AG10803 (cell line): ENCODE measurements at regions not wholly inside any gene's neighbourhood (a gene's known extent, or its start where the extent isn't known, plus 50 kb on each side); places are given as distances from the start of the nearest gene placed in this dataset.
"Not testable (repeated sequence)": the region's sequence is repeated elsewhere in the genome, so short reads cannot be mapped to it uniquely, and the experiment has no call there.

Experiments used
- DNase-seq: peaks from one replicate; pipeline ENCODE4 v3.0.0; 2010; ENCODE audit warnings: low read depth
- H3K4me3 ChIP-seq: 2 replicates; pipeline ENCODE4 v1.5.1; 2011; ENCODE audit warnings: mild to moderate bottlenecking, low read length, control low read depth
- CTCF ChIP-seq: conservative IDR thresholded peaks from 2 replicates; pipeline ENCODE4 v1.5.1; 2011; ENCODE audit warnings: mild to moderate bottlenecking, low read length, control low read depth, inconsistent platforms

- H3K4me3 ChIP-seq = no peak overlapping the region
- no peak for TF ChIP-seq CTCF
- no peak for DNase-seq
These were observed 629.7 kb downstream of the CCDC85A start for GRCh38 chr2:56813490-56813889.

DNA sequence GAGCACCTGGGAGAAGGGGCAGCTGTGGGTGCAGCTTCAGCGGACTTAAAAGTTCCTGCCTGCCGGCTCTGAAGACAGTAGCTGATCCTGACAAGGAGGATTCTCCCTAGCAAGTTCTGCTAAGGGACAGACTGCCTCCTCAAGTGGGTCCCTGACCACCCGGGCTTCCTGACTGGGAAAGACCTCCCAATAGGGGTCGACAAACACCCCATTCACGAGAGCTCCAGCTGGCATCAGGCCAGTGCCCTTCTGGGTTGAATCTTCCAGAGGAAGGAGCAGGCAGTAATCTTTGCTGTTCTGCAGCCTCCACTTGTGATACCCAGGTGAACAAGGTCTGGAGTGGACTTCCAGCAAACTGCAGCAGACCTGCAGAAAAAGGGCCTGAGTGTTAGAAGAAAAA, 632.9 kb downstream of the CCDC85A start:
- no peak for TF ChIP-seq CTCF
- H3K4me3 ChIP-seq = no peak overlapping the region
- DNase-seq = no peak

- no peak for TF ChIP-seq CTCF
- DNase-seq = no peak
- no peak overlapping the region for H3K4me3 ChIP-seq
These were observed 648.0 kb downstream of the CCDC85A start for GRCh38 chr2:56831780-56832179.

- no peak overlapping the region for H3K4me3 ChIP-seq
- TF ChIP-seq CTCF = no peak
- no peak for DNase-seq
These were observed 650.9 kb downstream of the CCDC85A start for GRCh38 chr2:56834686-56835085.

- not testable (repeated sequence) for DNase-seq
These were observed 656.2 kb downstream of the CCDC85A start for GRCh38 chr2:56840009-56840408.

DNA sequence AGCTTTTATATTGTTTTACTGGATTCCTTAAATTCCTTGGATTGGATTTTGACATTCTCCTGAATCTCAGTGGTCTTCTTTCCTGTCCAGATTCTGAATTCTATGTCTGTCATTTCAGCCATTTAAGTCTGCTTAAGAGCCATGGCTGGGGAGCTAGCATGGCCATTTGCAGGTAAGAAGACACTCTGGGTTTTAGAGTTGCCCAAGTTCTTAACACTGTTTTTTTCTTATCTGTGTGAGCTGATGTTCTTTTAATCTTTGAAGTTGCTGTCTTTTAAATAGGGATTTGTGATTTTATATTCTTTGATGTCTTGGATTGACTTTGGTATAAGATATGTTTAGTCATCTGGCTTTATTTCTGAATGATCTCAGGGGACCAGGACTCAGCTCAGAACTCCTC, 677.2 kb downstream of the CCDC85A start:
- no peak for TF ChIP-seq CTCF
- no peak for DNase-seq

More at GRCh38 chr2:56840009-56840408, 656.2 kb downstream of the CCDC85A start:
- not testable (repeated sequence) for H3K4me3 ChIP-seq

DNA sequence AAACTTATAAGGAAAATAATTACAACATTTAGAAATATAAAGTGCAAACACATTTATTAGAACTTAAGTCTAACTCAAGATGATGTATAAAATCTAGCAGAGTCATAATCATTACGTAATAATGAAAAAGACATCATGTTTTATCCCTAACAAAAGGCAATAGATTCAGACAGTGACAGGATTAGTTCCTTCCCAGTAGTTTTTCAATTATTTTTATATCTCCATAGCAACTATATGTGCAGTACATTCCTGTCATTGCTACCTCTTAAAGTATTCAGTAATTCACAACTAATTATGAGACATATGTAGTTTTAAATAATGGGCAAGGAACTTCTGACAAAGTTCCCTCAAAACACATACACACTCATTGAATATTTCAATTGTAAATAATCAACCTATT, 687.9 kb downstream of the CCDC85A start:
- no peak overlapping the region for H3K4me3 ChIP-seq
- no peak for TF ChIP-seq CTCF
- DNase-seq = peak; percentile 37

More for the DNA sequence above, 677.2 kb downstream of the CCDC85A start:
- no peak overlapping the region for H3K4me3 ChIP-seq

DNA sequence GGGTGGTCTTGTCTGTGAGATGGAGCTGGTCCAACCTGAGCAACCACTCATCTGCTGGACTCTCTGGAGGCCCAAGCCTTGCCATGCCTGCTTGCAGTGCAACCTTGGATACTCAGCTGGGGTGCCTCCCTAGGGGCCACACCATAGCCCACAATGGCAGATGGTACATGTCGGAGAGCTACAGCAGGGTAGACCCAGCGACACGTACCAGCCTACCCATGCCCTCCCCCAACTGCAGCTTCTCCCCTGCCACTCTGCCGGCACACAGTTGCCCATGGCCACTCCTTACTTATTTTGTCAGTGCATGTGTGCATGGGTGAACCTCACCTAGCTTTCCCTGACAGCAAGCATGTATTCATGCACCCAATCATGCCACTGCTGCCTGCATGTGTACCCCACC, 690.9 kb downstream of the CCDC85A start:
- no peak for TF ChIP-seq CTCF
- DNase-seq = no peak
- no peak overlapping the region for H3K4me3 ChIP-seq
